ACC112 (cell line): ENCODE measurements at regions not wholly inside any gene's neighbourhood (a gene's known extent, or its start where the extent isn't known, plus 50 kb on each side); places are given as distances from the start of the nearest gene placed in this dataset.

Experiments used
- H2AFZ ChIP-seq: fragments of 200-600 bp; sonication (generic); one replicate; pipeline ENCODE4 v1.6.0; 2017; ENCODE audit warnings: antibody characterized with exemption, low read length; ENCODE audit not compliant: unreplicated experiment
- H3K27ac ChIP-seq: fragments of 200-600 bp; sonication (generic); 2 replicates; pipeline ENCODE4 v1.5.1; 2014; ENCODE audit warnings: low read depth, mild to moderate bottlenecking, antibody characterized with exemption, low read length, moderate library complexity
- H3K27me3 ChIP-seq: fragments of 200-600 bp; sonication (generic); 2 replicates; pipeline ENCODE4 v1.6.1; 2014; ENCODE audit warnings: mild to moderate bottlenecking, antibody characterized with exemption, low read length, moderate library complexity, mixed read lengths; ENCODE audit not compliant: insufficient read depth
- H3K36me3 ChIP-seq: fragments of 200-600 bp; sonication (generic); 2 replicates; pipeline ENCODE4 v1.6.1; 2016; ENCODE audit warnings: mild to moderate bottlenecking, antibody characterized with exemption, low read length, moderate library complexity, mixed read lengths; ENCODE audit not compliant: insufficient read depth
- H3K4me1 ChIP-seq: fragments of 200-600 bp; sonication (generic); one replicate; pipeline ENCODE4 v1.6.1; 2016; ENCODE audit warnings: low read length, mixed read lengths; ENCODE audit not compliant: insufficient read depth, unreplicated experiment, control insufficient read depth
- H3K4me3 ChIP-seq: fragments of 200-600 bp; sonication (generic); 2 replicates; pipeline ENCODE4 v1.5.1; 2014; ENCODE audit warnings: mild to moderate bottlenecking, low read depth, low read length
- H3K79me2 ChIP-seq: fragments of 200-600 bp; sonication (generic); one replicate; pipeline ENCODE4 v1.6.0; 2016; ENCODE audit warnings: low read length; ENCODE audit not compliant: control insufficient read depth, unreplicated experiment, insufficient read depth

GRCh38 chrY:13149148-13149547, 244.5 kb downstream of the DDX3Y start:
- Histone ChIP-seq H3K4me1 (no peaks in the 10 kb centered on the region), H3K4me3 (peak overlapping the region; percentile 75), H3K79me2 (no peaks in the 10 kb centered on the region), H3K27me3 (no peaks in the 10 kb centered on the region), H3K36me3 (no peaks in the 10 kb centered on the region), H3K27ac (no peak overlapping the region), H2AFZ (peak overlapping the region; percentile 90)

GRCh38 chrY:13167698-13168097, 263.0 kb downstream of the DDX3Y start:
- Histone ChIP-seq H3K36me3 (no peaks in the 10 kb centered on the region), H3K27me3 (no peaks in the 10 kb centered on the region), H3K4me3 (no peak overlapping the region), H3K27ac (no peak overlapping the region), H3K79me2 (no peaks in the 10 kb centered on the region), H2AFZ (no peak overlapping the region), H3K4me1 (no peaks in the 10 kb centered on the region)

- Histone ChIP-seq H3K4me1 (no peaks in the 10 kb centered on the region), H3K79me2 (no peaks in the 10 kb centered on the region), H3K27ac (no peak overlapping the region), H3K27me3 (no peaks in the 10 kb centered on the region), H3K4me3 (no peak overlapping the region), H3K36me3 (no peaks in the 10 kb centered on the region), H2AFZ (no peak overlapping the region)
Measured at GRCh38 chrY:13168257-13168656, 263.6 kb downstream of the DDX3Y start.
